ENCODE measurements at regions not wholly inside any gene's neighbourhood (a gene's known extent, or its start where the extent isn't known, plus 50 kb on each side); places are given as distances from the start of the nearest gene placed in this dataset.

GRCh38 chr17:55668312-55668920 is 54.2 kb downstream of the TMEM100 start:
- Histone ChIP-seq H3K4me3 (ENCODE audit: low read length) (no peak overlapping the region), H3K27ac (ENCODE audit: low read depth, low read length) (no peak overlapping the region), H3K9me3 (ENCODE audit: low read length) (no peaks in the 10 kb centered on the region), H3K4me1 (ENCODE audit: insufficient read depth, low read length) (no peaks in the 10 kb centered on the region), H3K27me3 (ENCODE audit: insufficient read depth, low read length, poor library complexity, severe bottlenecking) (no peaks in the 10 kb centered on the region), H3K36me3 (ENCODE audit: insufficient read depth, low read length) (no peaks in the 10 kb centered on the region)
- ChIA-PET CTCF (no interaction called here), POLR2A (no interaction called here)
- Mint-ChIP-seq H3K27ac (no peak overlapping the region), H3K4me3 (no peak overlapping the region), H3K27me3 (peaks cover 11 to 35% of the 10 kb centered on the region in 2 donors), H3K9me3 (no peaks in the 10 kb centered on the region), H3K36me3 (no peaks in the 10 kb centered on the region), H3K4me1 (no peaks in the 10 kb centered on the region)
- no peak for DNase-seq

GRCh38 chr17:55666806-55667205 is 55.9 kb downstream of the TMEM100 start:
- H3K4me1 ChIP-seq (ENCODE audit: insufficient read depth, low read length), result no peaks in the 10 kb centered on the region
- CTCF ChIA-PET, result no interaction called here

GRCh38 chr17:55664287-55664686 is 58.4 kb downstream of the TMEM100 start:
- CTCF ChIA-PET, result no interaction called here

More at GRCh38 chr17:55666806-55667205, 55.9 kb downstream of the TMEM100 start:
- H3K27ac ChIP-seq (ENCODE audit: low read depth, low read length), result no peak overlapping the region
- no peaks in the 10 kb centered on the region for H3K4me1 Mint-ChIP-seq
- no peaks in the 10 kb centered on the region for H3K9me3 ChIP-seq (ENCODE audit: low read length)
- DNase-seq, result no peak
- POLR2A ChIA-PET, result no interaction called here
- H3K36me3 Mint-ChIP-seq, result no peaks in the 10 kb centered on the region
- H3K4me3 ChIP-seq (ENCODE audit: low read length), result no peak overlapping the region
- no peak overlapping the region for H3K4me3 Mint-ChIP-seq
- no peaks in the 10 kb centered on the region for H3K27me3 ChIP-seq (ENCODE audit: insufficient read depth, low read length, poor library complexity, severe bottlenecking)
- H3K27ac Mint-ChIP-seq, result no peak overlapping the region
- peaks cover 11 to 36% of the 10 kb centered on the region in 2 donors for H3K27me3 Mint-ChIP-seq
- no peaks in the 10 kb centered on the region for H3K9me3 Mint-ChIP-seq
- H3K36me3 ChIP-seq (ENCODE audit: insufficient read depth, low read length), result no peaks in the 10 kb centered on the region

GRCh38 chr17:55663400-55663799 is 59.3 kb downstream of the TMEM100 start:
- no peaks in the 10 kb centered on the region for H3K36me3 ChIP-seq (ENCODE audit: insufficient read depth, low read length)
- no peaks in the 10 kb centered on the region for H3K27me3 ChIP-seq (ENCODE audit: insufficient read depth, low read length, poor library complexity, severe bottlenecking)
- no peaks in the 10 kb centered on the region for H3K4me1 ChIP-seq (ENCODE audit: insufficient read depth, low read length)
- DNase-seq, result no peak
- no peak overlapping the region for H3K27ac ChIP-seq (ENCODE audit: low read depth, low read length)
- no peak overlapping the region for H3K4me3 ChIP-seq (ENCODE audit: low read length)
- POLR2A ChIA-PET, result no interaction called here
- Mint-ChIP-seq H3K36me3 (no peaks in the 10 kb centered on the region), H3K9me3 (no peaks in the 10 kb centered on the region), H3K4me1 (no peaks in the 10 kb centered on the region), H3K4me3 (no peak overlapping the region), H3K27ac (no peak overlapping the region), H3K27me3 (peaks cover 10 to 28% of the 10 kb centered on the region in 2 donors)
- CTCF ChIA-PET, result no interaction called here
- no peaks in the 10 kb centered on the region for H3K9me3 ChIP-seq (ENCODE audit: low read length)

More at GRCh38 chr17:55664287-55664686, 58.4 kb downstream of the TMEM100 start:
- Mint-ChIP-seq H3K27ac (no peak overlapping the region), H3K4me3 (no peak overlapping the region), H3K9me3 (no peaks in the 10 kb centered on the region), H3K27me3 (peaks cover 9 to 26% of the 10 kb centered on the region in 2 donors), H3K4me1 (no peaks in the 10 kb centered on the region), H3K36me3 (no peaks in the 10 kb centered on the region)
- POLR2A ChIA-PET, result no interaction called here
- Histone ChIP-seq H3K27me3 (ENCODE audit: insufficient read depth, low read length, poor library complexity, severe bottlenecking) (no peaks in the 10 kb centered on the region), H3K4me3 (ENCODE audit: low read length) (no peak overlapping the region), H3K4me1 (ENCODE audit: insufficient read depth, low read length) (no peaks in the 10 kb centered on the region), H3K36me3 (ENCODE audit: insufficient read depth, low read length) (no peaks in the 10 kb centered on the region), H3K9me3 (ENCODE audit: low read length) (no peaks in the 10 kb centered on the region), H3K27ac (ENCODE audit: low read depth, low read length) (no peak overlapping the region)
- DNase-seq, result no peak

GRCh38 chr17:55661963-55662834 is 60.5 kb downstream of the TMEM100 start:
- POLR2A ChIA-PET, result no interaction called here
- H3K36me3 Mint-ChIP-seq, result no peaks in the 10 kb centered on the region
- peak overlapping the region; percentile 27 for H3K27ac ChIP-seq (ENCODE audit: low read depth, low read length)
- no peaks in the 10 kb centered on the region for H3K9me3 ChIP-seq (ENCODE audit: low read length)
- H3K36me3 ChIP-seq (ENCODE audit: insufficient read depth, low read length), result no peaks in the 10 kb centered on the region
- no peak overlapping the region for H3K27ac Mint-ChIP-seq
- peaks cover 8 to 25% of the 10 kb centered on the region in 2 donors for H3K27me3 Mint-ChIP-seq
- H3K4me3 ChIP-seq (ENCODE audit: low read length), result no peak overlapping the region
- no peak overlapping the region for H3K4me3 Mint-ChIP-seq
- no peaks in the 10 kb centered on the region for H3K4me1 Mint-ChIP-seq
- no peaks in the 10 kb centered on the region for H3K4me1 ChIP-seq (ENCODE audit: insufficient read depth, low read length)
- no peak for DNase-seq
- no peaks in the 10 kb centered on the region for H3K27me3 ChIP-seq (ENCODE audit: insufficient read depth, low read length, poor library complexity, severe bottlenecking)
- CTCF ChIA-PET, result no interaction called here
- no peaks in the 10 kb centered on the region for H3K9me3 Mint-ChIP-seq

GRCh38 chr17:55661256-55661758 is 61.4 kb downstream of the TMEM100 start:
- Histone ChIP-seq H3K27ac (ENCODE audit: low read depth, low read length) (no peak overlapping the region), H3K36me3 (ENCODE audit: insufficient read depth, low read length) (no peaks in the 10 kb centered on the region), H3K4me3 (ENCODE audit: low read length) (no peak overlapping the region), H3K4me1 (ENCODE audit: insufficient read depth, low read length) (no peaks in the 10 kb centered on the region), H3K27me3 (ENCODE audit: insufficient read depth, low read length, poor library complexity, severe bottlenecking) (no peaks in the 10 kb centered on the region), H3K9me3 (ENCODE audit: low read length) (no peaks in the 10 kb centered on the region)
- CTCF ChIA-PET, result no interaction called here
- no peak overlapping the region for H3K4me3 Mint-ChIP-seq
- H3K27ac Mint-ChIP-seq, result no peak overlapping the region
- no peaks in the 10 kb centered on the region for H3K36me3 Mint-ChIP-seq
- H3K9me3 Mint-ChIP-seq, result no peaks in the 10 kb centered on the region
- POLR2A ChIA-PET, result no interaction called here
- no peak for DNase-seq
- H3K4me1 Mint-ChIP-seq, result no peaks in the 10 kb centered on the region
- peaks cover 9 to 25% of the 10 kb centered on the region in 2 donors for H3K27me3 Mint-ChIP-seq

- Mint-ChIP-seq H3K4me1 (no peaks in the 10 kb centered on the region), H3K4me3 (no peak overlapping the region), H3K9me3 (no peaks in the 10 kb centered on the region), H3K36me3 (no peaks in the 10 kb centered on the region), H3K27me3 (peaks cover 6 to 18% of the 10 kb centered on the region in 2 donors), H3K27ac (no peak overlapping the region)
- H3K9me3 ChIP-seq (ENCODE audit: low read length), result no peaks in the 10 kb centered on the region
- H3K4me1 ChIP-seq (ENCODE audit: insufficient read depth, low read length), result no peaks in the 10 kb centered on the region
- ChIA-PET CTCF (no interaction called here), POLR2A (no interaction called here)
- no peaks in the 10 kb centered on the region for H3K27me3 ChIP-seq (ENCODE audit: insufficient read depth, low read length, poor library complexity, severe bottlenecking)
- no peaks in the 10 kb centered on the region for H3K36me3 ChIP-seq (ENCODE audit: insufficient read depth, low read length)
- H3K4me3 ChIP-seq (ENCODE audit: low read length), result no peak overlapping the region
- H3K27ac ChIP-seq (ENCODE audit: low read depth, low read length), result no peak overlapping the region
- no peak for DNase-seq
Observed at GRCh38 chr17:55660178-55660886, 62.3 kb downstream of the TMEM100 start.

GRCh38 chr17:55659661-55660060 is 63.0 kb downstream of the TMEM100 start:
- ChIA-PET CTCF (no interaction called here), POLR2A (no interaction called here)
- DNase-seq, result no peak
- no peak overlapping the region for H3K4me3 ChIP-seq (ENCODE audit: low read length)
- Mint-ChIP-seq H3K9me3 (no peaks in the 10 kb centered on the region), H3K4me3 (no peak overlapping the region), H3K27ac (no peak overlapping the region), H3K36me3 (no peaks in the 10 kb centered on the region), H3K27me3 (peaks cover 6 to 14% of the 10 kb centered on the region in 2 donors), H3K4me1 (no peaks in the 10 kb centered on the region)
- H3K4me1 ChIP-seq (ENCODE audit: insufficient read depth, low read length), result no peaks in the 10 kb centered on the region
- no peaks in the 10 kb centered on the region for H3K36me3 ChIP-seq (ENCODE audit: insufficient read depth, low read length)
- H3K27me3 ChIP-seq (ENCODE audit: insufficient read depth, low read length, poor library complexity, severe bottlenecking), result no peaks in the 10 kb centered on the region
- no peaks in the 10 kb centered on the region for H3K9me3 ChIP-seq (ENCODE audit: low read length)
- H3K27ac ChIP-seq (ENCODE audit: low read depth, low read length), result no peak overlapping the region
